Activated B cell treated with CpG ODN at 0.5 μM for 24 hours (primary cell): ENCODE measurements at regions not wholly inside any gene's neighbourhood (a gene's known extent, or its start where the extent isn't known, plus 50 kb on each side); places are given as distances from the start of the nearest gene placed in this dataset.

ENCODE experiments used
- ATAC-seq: fragments of 200-7000 bp; cut with Tn5 transposase; one replicate; pipeline ENCODE4 v1.10.0; 2021; ENCODE audit warnings: low read depth, mild to moderate bottlenecking, moderate library complexity
- CTCF ChIA-PET: fragments of 350-600 bp; sonication (Branson Sonifier 250); formaldehyde crosslinking; loops from one replicate; lab custom pipeline; 2021; ENCODE audit warnings: antibody characterized with exemption; lab: Charles Lee
- POLR2A ChIA-PET: fragments of 350-600 bp; sonication (Branson Sonifier 250); formaldehyde crosslinking; loops from one replicate; lab custom pipeline; 2021; ENCODE audit warnings: antibody characterized with exemption; lab: Charles Lee
- DNase-seq: peaks from one replicate; pipeline ENCODE4 v3.0.0; 2022
- H3K27ac Mint-ChIP-seq: one replicate; pipeline ENCODE4 v1.8.0; 2020; ENCODE audit warnings: mixed read lengths
- H3K27me3 Mint-ChIP-seq: one replicate; pipeline ENCODE4 v1.8.0; 2021; ENCODE audit warnings: mixed read lengths
- H3K36me3 Mint-ChIP-seq: one replicate; pipeline ENCODE4 v1.8.0; 2021; ENCODE audit warnings: low read depth, mixed read lengths
- H3K4me1 Mint-ChIP-seq: one replicate; pipeline ENCODE4 v1.8.0; 2021; ENCODE audit warnings: mixed read lengths
- H3K4me3 Mint-ChIP-seq: one replicate; pipeline ENCODE4 v1.8.0; 2020; ENCODE audit warnings: mild to moderate bottlenecking, mixed read lengths
- H3K9me3 Mint-ChIP-seq: one replicate; pipeline ENCODE4 v1.8.0; 2020; ENCODE audit warnings: mixed read lengths
- CTCF ChIP-seq: fragments of 200-600 bp; IDR thresholded peaks from one replicate; pipeline ENCODE4 v1.8.0; 2022; ENCODE audit warnings: antibody characterized with exemption, mild to moderate bottlenecking
- intact Hi-C: fragments of 100-400 bp; cut with micrococcal nuclease; formaldehyde crosslinking; loops from one replicate; pipeline ENCODE4 v1.15.1; 2024

- ATAC-seq = no peak
- Mint-ChIP-seq H3K4me3 (no peak overlapping the region), H3K36me3 (no peaks in the 10 kb centered on the region), H3K4me1 (no peaks in the 10 kb centered on the region), H3K27me3 (peaks cover 10% of the 10 kb centered on the region), H3K27ac (no peak overlapping the region), H3K9me3 (peaks cover 4% of the 10 kb centered on the region)
- no peak for TF ChIP-seq CTCF
- DNase-seq = no peak
- CTCF ChIA-PET = no interaction called here
- POLR2A ChIA-PET = no interaction called here
- intact Hi-C loops = no loop called here
Observed at GRCh38 chr11:71119656-71120269, 132.6 kb downstream of the SHANK2 start.

GRCh38 chr11:71118671-71119250 is 133.6 kb downstream of the SHANK2 start:
- Mint-ChIP-seq H3K27me3 (peaks cover 17% of the 10 kb centered on the region), H3K27ac (no peak overlapping the region), H3K9me3 (peaks cover under 1% of the 10 kb centered on the region), H3K4me3 (no peak overlapping the region), H3K36me3 (no peaks in the 10 kb centered on the region), H3K4me1 (no peaks in the 10 kb centered on the region)
- ATAC-seq (no peak), DNase-seq (no peak)
- ChIA-PET POLR2A (no interaction called here), CTCF (no interaction called here)
- no peak for TF ChIP-seq CTCF
- intact Hi-C loops = no loop called here

GRCh38 chr11:71117311-71117710 is 135.1 kb downstream of the SHANK2 start:
- H3K4me1 Mint-ChIP-seq = no peaks in the 10 kb centered on the region
- no peak overlapping the region for H3K4me3 Mint-ChIP-seq
- H3K27me3 Mint-ChIP-seq = peaks cover 27% of the 10 kb centered on the region
- no peaks in the 10 kb centered on the region for H3K9me3 Mint-ChIP-seq
- H3K27ac Mint-ChIP-seq = no peak overlapping the region
- TF ChIP-seq CTCF = no peak
- intact Hi-C loops = no loop called here
- ATAC-seq (no peak), DNase-seq (no peak)
- ChIA-PET CTCF (no interaction called here), POLR2A (no interaction called here)
- no peaks in the 10 kb centered on the region for H3K36me3 Mint-ChIP-seq

GRCh38 chr11:71116693-71117040 is 135.7 kb downstream of the SHANK2 start:
- H3K4me3 Mint-ChIP-seq = no peak overlapping the region
- ATAC-seq (no peak), DNase-seq (no peak)
- intact Hi-C loops = no loop called here
- H3K27me3 Mint-ChIP-seq = peaks cover 31% of the 10 kb centered on the region
- H3K36me3 Mint-ChIP-seq = no peaks in the 10 kb centered on the region
- no peak overlapping the region for H3K27ac Mint-ChIP-seq
- CTCF ChIA-PET = no interaction called here
- H3K9me3 Mint-ChIP-seq = no peaks in the 10 kb centered on the region
- POLR2A ChIA-PET = no interaction called here
- H3K4me1 Mint-ChIP-seq = no peaks in the 10 kb centered on the region
- no peak for TF ChIP-seq CTCF

GRCh38 chr11:71115770-71116692 is 136.3 kb downstream of the SHANK2 start:
- Mint-ChIP-seq H3K4me1 (no peaks in the 10 kb centered on the region), H3K27ac (no peak overlapping the region)
- POLR2A ChIA-PET = no interaction called here

More at GRCh38 chr11:71115770-71116692, 136.3 kb downstream of the SHANK2 start:
- intact Hi-C loops = no loop called here
- H3K9me3 Mint-ChIP-seq = no peaks in the 10 kb centered on the region
- peaks cover 31% of the 10 kb centered on the region for H3K27me3 Mint-ChIP-seq
- ATAC-seq = no peak
- no peak overlapping the region for H3K4me3 Mint-ChIP-seq
- CTCF ChIA-PET = no interaction called here
- DNase-seq = no peak
- TF ChIP-seq CTCF = no peak
- no peaks in the 10 kb centered on the region for H3K36me3 Mint-ChIP-seq
